ENCODE measurements at regions not wholly inside any gene's neighbourhood (a gene's known extent, or its start where the extent isn't known, plus 50 kb on each side); places are given as distances from the start of the nearest gene placed in this dataset.

- CTCF ChIA-PET = no interaction called here
- no peak for TF ChIP-seq CTCF (IDR thresholded peaks at IDR 0.05; ENCODE audit: control extremely low read depth, extremely low read depth, low read depth, missing control alignments)
- POLR2A ChIA-PET = no interaction called here
- no peak for DNase-seq (ENCODE audit: extremely low spot score)
Observed at GRCh38 chr9:134540276-134541096, 101.1 kb upstream of the COL5A1 start.

- ChIA-PET CTCF (no interaction called here), POLR2A (no interaction called here)
- no peak for DNase-seq (ENCODE audit: extremely low spot score)
- TF ChIP-seq CTCF (IDR thresholded peaks at IDR 0.05; ENCODE audit: control extremely low read depth, extremely low read depth, low read depth, missing control alignments) = no peak
Observed at GRCh38 chr9:134541097-134541747, 100.4 kb upstream of the COL5A1 start.

- DNase-seq (ENCODE audit: extremely low spot score) = no peak
- CTCF ChIA-PET = no interaction called here
- no peak for TF ChIP-seq CTCF (IDR thresholded peaks at IDR 0.05; ENCODE audit: control extremely low read depth, extremely low read depth, low read depth, missing control alignments)
- POLR2A ChIA-PET = no interaction called here
Observed at GRCh38 chr9:134544388-134545214, 97.0 kb upstream of the COL5A1 start.

GRCh38 chr9:134545215-134545542 is 96.4 kb upstream of the COL5A1 start:
- DNase-seq (ENCODE audit: extremely low spot score) = no peak
- CTCF ChIA-PET = no interaction called here
- POLR2A ChIA-PET = no interaction called here
- TF ChIP-seq CTCF (IDR thresholded peaks at IDR 0.05; ENCODE audit: control extremely low read depth, extremely low read depth, low read depth, missing control alignments) = no peak

- TF ChIP-seq CTCF (IDR thresholded peaks at IDR 0.05; ENCODE audit: control extremely low read depth, extremely low read depth, low read depth, missing control alignments) = no peak
- no peak for DNase-seq (ENCODE audit: extremely low spot score)
- POLR2A ChIA-PET = no interaction called here
- CTCF ChIA-PET = no interaction called here
Observed at GRCh38 chr9:134545543-134546245, 95.9 kb upstream of the COL5A1 start.

DNA sequence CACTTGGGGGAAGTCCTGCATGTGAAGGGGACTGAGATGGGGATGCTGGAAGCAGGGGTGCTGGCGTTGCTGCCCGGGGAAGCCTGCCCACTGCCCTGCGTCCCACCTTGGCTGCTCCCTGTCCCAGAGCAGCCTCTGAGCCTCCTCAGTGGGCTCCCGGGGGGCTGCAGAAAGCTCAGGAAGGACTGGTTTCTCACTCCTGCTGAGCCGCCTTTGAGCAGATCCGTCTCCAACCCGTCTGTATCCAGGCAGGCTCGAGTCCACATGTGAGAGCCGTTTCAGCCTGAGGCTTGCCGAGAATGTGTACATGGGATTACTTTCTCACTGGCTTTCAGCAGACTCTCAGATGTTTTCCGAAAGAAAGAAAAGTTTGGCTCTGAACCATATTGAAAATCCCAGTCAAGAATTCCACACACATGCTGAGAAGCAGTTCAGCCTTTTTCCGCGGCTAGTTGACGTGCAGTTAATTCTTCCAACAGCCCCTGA is 95.3 kb upstream of the COL5A1 start:
- DNase-seq (ENCODE audit: extremely low spot score) = no peak

More for the DNA sequence above, 95.3 kb upstream of the COL5A1 start:
- TF ChIP-seq CTCF (IDR thresholded peaks at IDR 0.05; ENCODE audit: control extremely low read depth, extremely low read depth, low read depth, missing control alignments) = no peak
- CTCF ChIA-PET = no interaction called here
- POLR2A ChIA-PET = no interaction called here
